ENCODE measurements at regions not wholly inside any gene's neighbourhood (a gene's known extent, or its start where the extent isn't known, plus 50 kb on each side); places are given as distances from the start of the nearest gene placed in this dataset.

DNA sequence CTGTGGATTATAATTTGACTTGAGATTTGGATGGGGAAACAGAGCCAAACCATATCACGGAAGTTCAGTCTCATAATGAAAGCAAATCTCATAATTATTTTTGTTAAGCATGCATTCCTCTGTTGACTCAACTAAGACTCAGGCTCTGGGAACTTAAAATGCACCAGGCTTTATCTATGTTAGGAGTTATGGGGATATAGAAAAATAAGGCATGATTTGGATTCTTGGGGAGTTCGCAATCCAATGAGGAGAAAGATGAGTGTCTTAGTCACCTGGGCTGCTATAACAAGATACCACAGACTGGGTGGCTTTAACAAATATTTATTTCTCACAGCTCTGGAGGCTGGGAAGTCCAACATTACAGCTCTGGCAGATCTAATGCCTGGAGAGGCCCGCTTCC is 89.4 kb upstream of the TJP1 start:
- TF ChIP-seq ARNTL (CRISPR knock-in tag; IDR thresholded peaks at IDR 0.05; ENCODE audit: borderline replicate concordance, low read depth) (no peak), GLIS3 (CRISPR knock-in tag; IDR thresholded peaks at IDR 0.05) (no peak), ZNF565 (CRISPR knock-in tag; conservative IDR thresholded peaks at IDR 0.05; ENCODE audit: low read depth) (no peak), OSR1 (CRISPR knock-in tag; IDR thresholded peaks at IDR 0.05) (no peak), ZFP3 (CRISPR knock-in tag; IDR thresholded peaks at IDR 0.05) (no peak), BACH2 (CRISPR knock-in tag; IDR thresholded peaks at IDR 0.05; ENCODE audit: borderline replicate concordance) (no peak), TCF4 (CRISPR knock-in tag; IDR thresholded peaks at IDR 0.05; ENCODE audit: borderline replicate concordance) (no peak), PPARA (CRISPR knock-in tag; IDR thresholded peaks at IDR 0.05; ENCODE audit: borderline replicate concordance) (no peak), CSDC2 (CRISPR knock-in tag; IDR thresholded peaks at IDR 0.05) (no peak)
- TF ChIP-seq, protein P1, sequence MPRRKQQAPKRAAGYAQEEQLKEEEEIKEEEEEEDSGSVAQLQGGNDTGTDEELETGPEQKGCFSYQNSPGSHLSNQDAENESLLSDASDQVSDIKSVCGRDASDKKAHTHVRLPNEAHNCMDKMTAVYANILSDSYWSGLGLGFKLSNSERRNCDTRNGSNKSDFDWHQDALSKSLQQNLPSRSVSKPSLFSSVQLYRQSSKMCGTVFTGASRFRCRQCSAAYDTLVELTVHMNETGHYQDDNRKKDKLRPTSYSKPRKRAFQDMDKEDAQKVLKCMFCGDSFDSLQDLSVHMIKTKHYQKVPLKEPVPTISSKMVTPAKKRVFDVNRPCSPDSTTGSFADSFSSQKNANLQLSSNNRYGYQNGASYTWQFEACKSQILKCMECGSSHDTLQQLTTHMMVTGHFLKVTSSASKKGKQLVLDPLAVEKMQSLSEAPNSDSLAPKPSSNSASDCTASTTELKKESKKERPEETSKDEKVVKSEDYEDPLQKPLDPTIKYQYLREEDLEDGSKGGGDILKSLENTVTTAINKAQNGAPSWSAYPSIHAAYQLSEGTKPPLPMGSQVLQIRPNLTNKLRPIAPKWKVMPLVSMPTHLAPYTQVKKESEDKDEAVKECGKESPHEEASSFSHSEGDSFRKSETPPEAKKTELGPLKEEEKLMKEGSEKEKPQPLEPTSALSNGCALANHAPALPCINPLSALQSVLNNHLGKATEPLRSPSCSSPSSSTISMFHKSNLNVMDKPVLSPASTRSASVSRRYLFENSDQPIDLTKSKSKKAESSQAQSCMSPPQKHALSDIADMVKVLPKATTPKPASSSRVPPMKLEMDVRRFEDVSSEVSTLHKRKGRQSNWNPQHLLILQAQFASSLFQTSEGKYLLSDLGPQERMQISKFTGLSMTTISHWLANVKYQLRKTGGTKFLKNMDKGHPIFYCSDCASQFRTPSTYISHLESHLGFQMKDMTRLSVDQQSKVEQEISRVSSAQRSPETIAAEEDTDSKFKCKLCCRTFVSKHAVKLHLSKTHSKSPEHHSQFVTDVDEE (CRISPR knock-in tag; IDR thresholded peaks at IDR 0.05) = no peak
- TF ChIP-seq, protein P2, sequence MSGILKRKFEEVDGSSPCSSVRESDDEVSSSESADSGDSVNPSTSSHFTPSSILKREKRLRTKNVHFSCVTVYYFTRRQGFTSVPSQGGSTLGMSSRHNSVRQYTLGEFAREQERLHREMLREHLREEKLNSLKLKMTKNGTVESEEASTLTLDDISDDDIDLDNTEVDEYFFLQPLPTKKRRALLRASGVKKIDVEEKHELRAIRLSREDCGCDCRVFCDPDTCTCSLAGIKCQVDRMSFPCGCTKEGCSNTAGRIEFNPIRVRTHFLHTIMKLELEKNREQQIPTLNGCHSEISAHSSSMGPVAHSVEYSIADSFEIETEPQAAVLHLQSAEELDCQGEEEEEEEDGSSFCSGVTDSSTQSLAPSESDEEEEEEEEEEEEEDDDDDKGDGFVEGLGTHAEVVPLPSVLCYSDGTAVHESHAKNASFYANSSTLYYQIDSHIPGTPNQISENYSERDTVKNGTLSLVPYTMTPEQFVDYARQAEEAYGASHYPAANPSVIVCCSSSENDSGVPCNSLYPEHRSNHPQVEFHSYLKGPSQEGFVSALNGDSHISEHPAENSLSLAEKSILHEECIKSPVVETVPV (CRISPR knock-in tag; IDR thresholded peaks at IDR 0.05) = no peak
- TF ChIP-seq, protein P3, sequence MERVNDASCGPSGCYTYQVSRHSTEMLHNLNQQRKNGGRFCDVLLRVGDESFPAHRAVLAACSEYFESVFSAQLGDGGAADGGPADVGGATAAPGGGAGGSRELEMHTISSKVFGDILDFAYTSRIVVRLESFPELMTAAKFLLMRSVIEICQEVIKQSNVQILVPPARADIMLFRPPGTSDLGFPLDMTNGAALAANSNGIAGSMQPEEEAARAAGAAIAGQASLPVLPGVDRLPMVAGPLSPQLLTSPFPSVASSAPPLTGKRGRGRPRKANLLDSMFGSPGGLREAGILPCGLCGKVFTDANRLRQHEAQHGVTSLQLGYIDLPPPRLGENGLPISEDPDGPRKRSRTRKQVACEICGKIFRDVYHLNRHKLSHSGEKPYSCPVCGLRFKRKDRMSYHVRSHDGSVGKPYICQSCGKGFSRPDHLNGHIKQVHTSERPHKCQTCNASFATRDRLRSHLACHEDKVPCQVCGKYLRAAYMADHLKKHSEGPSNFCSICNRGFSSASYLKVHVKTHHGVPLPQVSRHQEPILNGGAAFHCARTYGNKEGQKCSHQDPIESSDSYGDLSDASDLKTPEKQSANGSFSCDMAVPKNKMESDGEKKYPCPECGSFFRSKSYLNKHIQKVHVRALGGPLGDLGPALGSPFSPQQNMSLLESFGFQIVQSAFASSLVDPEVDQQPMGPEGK (CRISPR knock-in tag; IDR thresholded peaks at IDR 0.05; ENCODE audit: borderline replicate concordance) = no peak
